Gastrocnemius medialis (tissue), 4 donors: ENCODE measurements at regions not wholly inside any gene's neighbourhood (a gene's known extent, or its start where the extent isn't known, plus 50 kb on each side); places are given as distances from the start of the nearest gene placed in this dataset.

Experiments used
- CTCF ChIP-seq, 5 experiments: fragments of 450-650 bp in 3 of 5; fragments of 200-600 bp in 2 of 5; sonication (generic) in 2 of 5; IDR thresholded peaks in 4 of 5; conservative IDR thresholded peaks in 1 of 5; 1 replicate in 4 of 5; 2 replicates in 1 of 5; pipeline ENCODE4 v1.5.1; 2016 to 2019; ENCODE audit warnings: antibody characterized with exemption in 5 of 5, mild to moderate bottlenecking in 3 of 5, moderate library complexity in 3 of 5
- POLR2A ChIP-seq, 2 donors: fragments of 450-650 bp; IDR thresholded peaks; one replicate each; pipeline ENCODE4 v1.6.1; 2017; ENCODE audit warnings: antibody characterized with exemption in 2 of 2, mild to moderate bottlenecking in 2 of 2, moderate library complexity in 2 of 2

GRCh38 chr2:147430408-147430807 lies 414.4 kb upstream of the ACVR2A start:
- TF ChIP-seq POLR2A (IDR thresholded peaks at IDR 0.05) = no peak
- TF ChIP-seq CTCF (IDR thresholded peaks at IDR 0.05 in 4 of 5, conservative IDR thresholded peaks at IDR 0.05 in 1 of 5) = no peak
